ENCODE measurements at regions not wholly inside any gene's neighbourhood (a gene's known extent, or its start where the extent isn't known, plus 50 kb on each side); places are given as distances from the start of the nearest gene placed in this dataset.

- TF ChIP-seq CTCF (conservative IDR thresholded peaks at IDR 0.05): no peak
- H3K27ac ChIP-seq: no peak overlapping the region
Measured at GRCh38 chr11:19536131-19536530, 176.5 kb upstream of the NAV2 start.

GRCh38 chr11:19530505-19530904 lies 182.1 kb upstream of the NAV2 start:
- H3K27ac ChIP-seq: no peak overlapping the region
- TF ChIP-seq CTCF (conservative IDR thresholded peaks at IDR 0.05): no peak

- TF ChIP-seq CTCF (conservative IDR thresholded peaks at IDR 0.05): no peak
- no peak overlapping the region for H3K27ac ChIP-seq
Measured at GRCh38 chr11:19526119-19526518, 186.5 kb upstream of the NAV2 start.

- TF ChIP-seq CTCF (conservative IDR thresholded peaks at IDR 0.05): no peak
- H3K27ac ChIP-seq: no peak overlapping the region
Measured at GRCh38 chr11:19525714-19526113, 186.9 kb upstream of the NAV2 start.

- no peak overlapping the region for H3K27ac ChIP-seq
- no peak for TF ChIP-seq CTCF (conservative IDR thresholded peaks at IDR 0.05)
Measured at GRCh38 chr11:19525276-19525675, 187.4 kb upstream of the NAV2 start.

GRCh38 chr11:19524171-19524671 lies 188.4 kb upstream of the NAV2 start:
- no peak for TF ChIP-seq CTCF (conservative IDR thresholded peaks at IDR 0.05)
- H3K27ac ChIP-seq: no peak overlapping the region

GRCh38 chr11:19520681-19521080 lies 192.0 kb upstream of the NAV2 start:
- H3K27ac ChIP-seq: no peak overlapping the region
- no peak for TF ChIP-seq CTCF (conservative IDR thresholded peaks at IDR 0.05)
